ENCODE measurements at regions not wholly inside any gene's neighbourhood (a gene's known extent, or its start where the extent isn't known, plus 50 kb on each side); places are given as distances from the start of the nearest gene placed in this dataset.

GRCh38 chr2:19846567-19846966, 55.2 kb downstream of the TTC32 start:
- TF ChIP-seq CTCF (conservative IDR thresholded peaks at IDR 0.05; ENCODE audit: low read depth, low read length) = no peak
- H3K4me3 ChIP-seq (ENCODE audit: low read depth, low read length) = no peak overlapping the region
- DNase-seq (ENCODE audit: low read depth) = no peak

GRCh38 chr2:19846030-19846429, 55.8 kb downstream of the TTC32 start:
- no peak overlapping the region for H3K4me3 ChIP-seq (ENCODE audit: low read depth, low read length)
- no peak for TF ChIP-seq CTCF (conservative IDR thresholded peaks at IDR 0.05; ENCODE audit: low read depth, low read length)
- DNase-seq (ENCODE audit: low read depth) = no peak

GRCh38 chr2:19845323-19845920, 56.4 kb downstream of the TTC32 start:
- TF ChIP-seq CTCF (conservative IDR thresholded peaks at IDR 0.05; ENCODE audit: low read depth, low read length) = no peak
- H3K4me3 ChIP-seq (ENCODE audit: low read depth, low read length) = no peak overlapping the region
- no peak for DNase-seq (ENCODE audit: low read depth)

GRCh38 chr2:19844750-19845149, 57.0 kb downstream of the TTC32 start:
- no peak overlapping the region for H3K4me3 ChIP-seq (ENCODE audit: low read depth, low read length)
- DNase-seq (ENCODE audit: low read depth) = no peak
- TF ChIP-seq CTCF (conservative IDR thresholded peaks at IDR 0.05; ENCODE audit: low read depth, low read length) = no peak

- DNase-seq (ENCODE audit: low read depth) = no peak
- no peak overlapping the region for H3K4me3 ChIP-seq (ENCODE audit: low read depth, low read length)
- TF ChIP-seq CTCF (conservative IDR thresholded peaks at IDR 0.05; ENCODE audit: low read depth, low read length) = no peak
Observed at GRCh38 chr2:19843992-19844515, 57.7 kb downstream of the TTC32 start.

- no peak for DNase-seq (ENCODE audit: low read depth)
- TF ChIP-seq CTCF (conservative IDR thresholded peaks at IDR 0.05; ENCODE audit: low read depth, low read length) = no peak
- no peak overlapping the region for H3K4me3 ChIP-seq (ENCODE audit: low read depth, low read length)
Observed at GRCh38 chr2:19841918-19842693, 59.7 kb downstream of the TTC32 start.

Data from choroid plexus epithelial cell (primary cell).